ENCODE measurements at regions not wholly inside any gene's neighbourhood (a gene's known extent, or its start where the extent isn't known, plus 50 kb on each side); places are given as distances from the start of the nearest gene placed in this dataset.

DNA sequence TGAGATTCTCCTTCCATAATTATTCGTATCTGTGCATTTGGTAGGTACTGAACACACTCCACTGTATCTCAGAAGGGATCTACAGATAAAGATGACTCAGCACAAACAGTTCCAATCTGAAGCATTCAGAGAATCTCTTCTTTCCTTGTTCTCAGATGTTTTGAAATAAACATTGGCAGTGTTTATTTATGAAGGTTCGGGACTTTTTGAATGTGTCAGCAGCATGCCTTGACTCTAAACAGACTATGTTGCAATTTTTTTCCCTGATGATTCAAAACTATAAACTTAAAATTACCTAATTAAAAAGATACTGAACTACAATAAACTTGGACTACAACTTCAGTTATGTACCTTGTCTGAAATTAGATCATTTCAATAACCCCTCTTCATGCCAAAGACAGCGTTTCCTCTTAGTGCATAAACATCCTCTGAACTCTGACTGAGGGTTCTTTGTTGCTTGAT is 612.9 kb upstream of the TBL1XR1 start:
- TF ChIP-seq, protein P1, sequence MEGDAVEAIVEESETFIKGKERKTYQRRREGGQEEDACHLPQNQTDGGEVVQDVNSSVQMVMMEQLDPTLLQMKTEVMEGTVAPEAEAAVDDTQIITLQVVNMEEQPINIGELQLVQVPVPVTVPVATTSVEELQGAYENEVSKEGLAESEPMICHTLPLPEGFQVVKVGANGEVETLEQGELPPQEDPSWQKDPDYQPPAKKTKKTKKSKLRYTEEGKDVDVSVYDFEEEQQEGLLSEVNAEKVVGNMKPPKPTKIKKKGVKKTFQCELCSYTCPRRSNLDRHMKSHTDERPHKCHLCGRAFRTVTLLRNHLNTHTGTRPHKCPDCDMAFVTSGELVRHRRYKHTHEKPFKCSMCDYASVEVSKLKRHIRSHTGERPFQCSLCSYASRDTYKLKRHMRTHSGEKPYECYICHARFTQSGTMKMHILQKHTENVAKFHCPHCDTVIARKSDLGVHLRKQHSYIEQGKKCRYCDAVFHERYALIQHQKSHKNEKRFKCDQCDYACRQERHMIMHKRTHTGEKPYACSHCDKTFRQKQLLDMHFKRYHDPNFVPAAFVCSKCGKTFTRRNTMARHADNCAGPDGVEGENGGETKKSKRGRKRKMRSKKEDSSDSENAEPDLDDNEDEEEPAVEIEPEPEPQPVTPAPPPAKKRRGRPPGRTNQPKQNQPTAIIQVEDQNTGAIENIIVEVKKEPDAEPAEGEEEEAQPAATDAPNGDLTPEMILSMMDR (IDR thresholded peaks at IDR 0.05), result no peak
- no peak for TF ChIP-seq POLR2A (IDR thresholded peaks at IDR 0.05)
- no peak for TF ChIP-seq POLR2AphosphoS5 (IDR thresholded peaks at IDR 0.05)

All from breast epithelium (tissue), 3 donors.